ENCODE measurements at regions not wholly inside any gene's neighbourhood (a gene's known extent, or its start where the extent isn't known, plus 50 kb on each side); places are given as distances from the start of the nearest gene placed in this dataset.

- peaks cover 0 to 15% (median 4%) of the 10 kb centered on the region in 7 donors for H3K9me3 Mint-ChIP-seq
- H3K4me1 Mint-ChIP-seq: no peaks in the 10 kb centered on the region
- Histone ChIP-seq H3K27me3 (ENCODE audit: control insufficient read depth, insufficient read depth, low read length) (no peaks in the 10 kb centered on the region), H3K9me3 (ENCODE audit: control insufficient read depth in 2 of 2, low read length in 2 of 2) (no peaks in the 10 kb centered on the region), H3K36me3 (ENCODE audit: control insufficient read depth, insufficient read depth, low read length) (no peaks in the 10 kb centered on the region), H3K4me3 (ENCODE audit: low read depth, low read length) (no peak overlapping the region), H3K27ac (ENCODE audit: insufficient read depth, low read length, poor library complexity, severe bottlenecking) (no peak overlapping the region), H3K4me1 (ENCODE audit: control insufficient read depth, insufficient read depth, low read length, poor library complexity, severe bottlenecking) (no peaks in the 10 kb centered on the region)
- H3K36me3 Mint-ChIP-seq: no peaks in the 10 kb centered on the region
- no peak for ATAC-seq (ENCODE audit: low read depth in 2 of 2)
- no peak for DNase-seq
- H3K4me3 Mint-ChIP-seq: no peak overlapping the region
- H3K27ac Mint-ChIP-seq: no peak overlapping the region
- H3K27me3 Mint-ChIP-seq: no peaks in the 10 kb centered on the region
Measured at GRCh38 chr12:21073129-21073528, 57.9 kb upstream of the SLCO1B1 start.

GRCh38 chr12:21073822-21074460 is 57.1 kb upstream of the SLCO1B1 start:
- no peak overlapping the region for H3K27ac Mint-ChIP-seq
- H3K36me3 Mint-ChIP-seq: no peaks in the 10 kb centered on the region
- Histone ChIP-seq H3K27ac (ENCODE audit: insufficient read depth, low read length, poor library complexity, severe bottlenecking) (no peak overlapping the region), H3K27me3 (ENCODE audit: control insufficient read depth, insufficient read depth, low read length) (no peaks in the 10 kb centered on the region), H3K4me1 (ENCODE audit: control insufficient read depth, insufficient read depth, low read length, poor library complexity, severe bottlenecking) (no peaks in the 10 kb centered on the region), H3K36me3 (ENCODE audit: control insufficient read depth, insufficient read depth, low read length) (no peaks in the 10 kb centered on the region), H3K9me3 (ENCODE audit: control insufficient read depth in 2 of 2, low read length in 2 of 2) (no peaks in the 10 kb centered on the region), H3K4me3 (ENCODE audit: low read depth, low read length) (no peak overlapping the region)
- no peak for DNase-seq
- no peaks in the 10 kb centered on the region for H3K4me1 Mint-ChIP-seq
- H3K4me3 Mint-ChIP-seq: no peak overlapping the region
- ATAC-seq (ENCODE audit: low read depth in 2 of 2): no peak
- peaks cover 0 to 15% (median 9%) of the 10 kb centered on the region in 7 donors for H3K9me3 Mint-ChIP-seq
- H3K27me3 Mint-ChIP-seq: no peaks in the 10 kb centered on the region
